ENCODE measurements at regions not wholly inside any gene's neighbourhood (a gene's known extent, or its start where the extent isn't known, plus 50 kb on each side); places are given as distances from the start of the nearest gene placed in this dataset.

GRCh38 chr12:85509857-85510256 is 229.8 kb downstream of the ALX1 start:
- no peak for DNase-seq

- DNase-seq: no peak
These were observed 236.0 kb downstream of the ALX1 start for GRCh38 chr12:85516039-85516438.

- peak; percentile 65 for DNase-seq
These were observed 236.8 kb downstream of the ALX1 start for GRCh38 chr12:85516667-85517325.

GRCh38 chr12:85519163-85519562 is 239.1 kb downstream of the ALX1 start:
- DNase-seq: peak; percentile 33

GRCh38 chr12:85523197-85523596 is 243.2 kb downstream of the ALX1 start:
- DNase-seq: no peak

- no peak for DNase-seq
These were observed 247.2 kb downstream of the ALX1 start for GRCh38 chr12:85527192-85527591.

- no peak for DNase-seq
These were observed 249.9 kb downstream of the ALX1 start for GRCh38 chr12:85529896-85530295.

- no peak for DNase-seq
These were observed 250.4 kb downstream of the ALX1 start for GRCh38 chr12:85530456-85530855.

- DNase-seq: no peak
These were observed 251.3 kb downstream of the ALX1 start for GRCh38 chr12:85531341-85531740.

GRCh38 chr12:85549640-85550039 is 269.6 kb downstream of the ALX1 start:
- DNase-seq: peak; percentile 31

- no peak for DNase-seq
These were observed 270.9 kb downstream of the ALX1 start for GRCh38 chr12:85550924-85551323.

GRCh38 chr12:85552461-85552860 is 272.4 kb downstream of the ALX1 start:
- no peak for DNase-seq

GRCh38 chr12:85557850-85558249 is 277.8 kb downstream of the ALX1 start:
- DNase-seq: no peak

- no peak for DNase-seq
These were observed 277.5 kb downstream of the RASSF9 start for GRCh38 chr12:85558684-85559083.

GRCh38 chr12:85559127-85559526 is 277.1 kb downstream of the RASSF9 start:
- DNase-seq: no peak

GRCh38 chr12:85559536-85559935 is 276.7 kb downstream of the RASSF9 start:
- no peak for DNase-seq

- no peak for DNase-seq
These were observed 273.4 kb downstream of the RASSF9 start for GRCh38 chr12:85562765-85563164.

- no peak for DNase-seq
These were observed 271.4 kb downstream of the RASSF9 start for GRCh38 chr12:85564786-85565185.

GRCh38 chr12:85568395-85569103 is 267.7 kb downstream of the RASSF9 start:
- no peak for DNase-seq

- no peak for DNase-seq
These were observed 266.9 kb downstream of the RASSF9 start for GRCh38 chr12:85569261-85569660.

GRCh38 chr12:85572956-85573355 is 263.3 kb downstream of the RASSF9 start:
- DNase-seq: no peak

- DNase-seq: no peak
These were observed 262.5 kb downstream of the RASSF9 start for GRCh38 chr12:85573635-85574214.

GRCh38 chr12:85574291-85574690 is 261.9 kb downstream of the RASSF9 start:
- DNase-seq: no peak
